ENCODE measurements at regions not wholly inside any gene's neighbourhood (a gene's known extent, or its start where the extent isn't known, plus 50 kb on each side); places are given as distances from the start of the nearest gene placed in this dataset.

- no peak for TF ChIP-seq CTCF (IDR thresholded peaks at IDR 0.05; ENCODE audit: extremely low read depth, missing control alignments)
- DNase-seq (ENCODE audit: low spot score): no peak
These were observed 90.5 kb downstream of the MINAR1 start for GRCh38 chr15:79522656-79523055.

GRCh38 chr15:79523266-79523665 is 91.1 kb downstream of the MINAR1 start:
- no peak for TF ChIP-seq CTCF (IDR thresholded peaks at IDR 0.05; ENCODE audit: extremely low read depth, missing control alignments)
- no peak for DNase-seq (ENCODE audit: low spot score)

- TF ChIP-seq CTCF (IDR thresholded peaks at IDR 0.05; ENCODE audit: extremely low read depth, missing control alignments): no peak
These were observed 92.4 kb downstream of the MINAR1 start for GRCh38 chr15:79524531-79524930.

GRCh38 chr15:79526376-79526775 is 94.2 kb downstream of the MINAR1 start:
- no peak for TF ChIP-seq CTCF (IDR thresholded peaks at IDR 0.05; ENCODE audit: extremely low read depth, missing control alignments)
- no peak for DNase-seq (ENCODE audit: low spot score)

More at GRCh38 chr15:79524531-79524930, 92.4 kb downstream of the MINAR1 start:
- DNase-seq (ENCODE audit: low spot score): no peak

- no peak for TF ChIP-seq CTCF (IDR thresholded peaks at IDR 0.05; ENCODE audit: extremely low read depth, missing control alignments)
- DNase-seq (ENCODE audit: low spot score): no peak
These were observed 95.7 kb downstream of the MINAR1 start for GRCh38 chr15:79527821-79528220.

GRCh38 chr15:79529157-79529785 is 97.1 kb downstream of the MINAR1 start:
- no peak for DNase-seq (ENCODE audit: low spot score)
- TF ChIP-seq CTCF (IDR thresholded peaks at IDR 0.05; ENCODE audit: extremely low read depth, missing control alignments): no peak

- no peak for TF ChIP-seq CTCF (IDR thresholded peaks at IDR 0.05; ENCODE audit: extremely low read depth, missing control alignments)
- DNase-seq (ENCODE audit: low spot score): no peak
These were observed 103.4 kb downstream of the MINAR1 start for GRCh38 chr15:79535536-79535935.

Measured in GM20000 (cell line).